ENCODE measurements at regions not wholly inside any gene's neighbourhood (a gene's known extent, or its start where the extent isn't known, plus 50 kb on each side); places are given as distances from the start of the nearest gene placed in this dataset.

GRCh38 chr4:41408859-41409593, 128.9 kb upstream of the LIMCH1 start:
- TF ChIP-seq, protein P1, sequence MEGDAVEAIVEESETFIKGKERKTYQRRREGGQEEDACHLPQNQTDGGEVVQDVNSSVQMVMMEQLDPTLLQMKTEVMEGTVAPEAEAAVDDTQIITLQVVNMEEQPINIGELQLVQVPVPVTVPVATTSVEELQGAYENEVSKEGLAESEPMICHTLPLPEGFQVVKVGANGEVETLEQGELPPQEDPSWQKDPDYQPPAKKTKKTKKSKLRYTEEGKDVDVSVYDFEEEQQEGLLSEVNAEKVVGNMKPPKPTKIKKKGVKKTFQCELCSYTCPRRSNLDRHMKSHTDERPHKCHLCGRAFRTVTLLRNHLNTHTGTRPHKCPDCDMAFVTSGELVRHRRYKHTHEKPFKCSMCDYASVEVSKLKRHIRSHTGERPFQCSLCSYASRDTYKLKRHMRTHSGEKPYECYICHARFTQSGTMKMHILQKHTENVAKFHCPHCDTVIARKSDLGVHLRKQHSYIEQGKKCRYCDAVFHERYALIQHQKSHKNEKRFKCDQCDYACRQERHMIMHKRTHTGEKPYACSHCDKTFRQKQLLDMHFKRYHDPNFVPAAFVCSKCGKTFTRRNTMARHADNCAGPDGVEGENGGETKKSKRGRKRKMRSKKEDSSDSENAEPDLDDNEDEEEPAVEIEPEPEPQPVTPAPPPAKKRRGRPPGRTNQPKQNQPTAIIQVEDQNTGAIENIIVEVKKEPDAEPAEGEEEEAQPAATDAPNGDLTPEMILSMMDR (conservative IDR thresholded peaks at IDR 0.05; ENCODE audit: low read depth, low read length) = no peak
- no peak overlapping the region for H3K4me3 ChIP-seq (ENCODE audit: low read depth, low read length)
- no peak for DNase-seq (ENCODE audit: low read depth)

GRCh38 chr4:41409594-41409895, 128.4 kb upstream of the LIMCH1 start:
- DNase-seq (ENCODE audit: low read depth) = no peak
- TF ChIP-seq, protein P1 (conservative IDR thresholded peaks at IDR 0.05; ENCODE audit: low read depth, low read length) = no peak
- no peak overlapping the region for H3K4me3 ChIP-seq (ENCODE audit: low read depth, low read length)

GRCh38 chr4:41410049-41410448, 127.9 kb upstream of the LIMCH1 start:
- TF ChIP-seq, protein P1 (conservative IDR thresholded peaks at IDR 0.05; ENCODE audit: low read depth, low read length) = no peak
- H3K4me3 ChIP-seq (ENCODE audit: low read depth, low read length) = no peak overlapping the region
- no peak for DNase-seq (ENCODE audit: low read depth)

- no peak overlapping the region for H3K4me3 ChIP-seq (ENCODE audit: low read depth, low read length)
- TF ChIP-seq, protein P1 (conservative IDR thresholded peaks at IDR 0.05; ENCODE audit: low read depth, low read length) = no peak
- no peak for DNase-seq (ENCODE audit: low read depth)
Measured at GRCh38 chr4:41413670-41414411, 124.1 kb upstream of the LIMCH1 start.

DNA sequence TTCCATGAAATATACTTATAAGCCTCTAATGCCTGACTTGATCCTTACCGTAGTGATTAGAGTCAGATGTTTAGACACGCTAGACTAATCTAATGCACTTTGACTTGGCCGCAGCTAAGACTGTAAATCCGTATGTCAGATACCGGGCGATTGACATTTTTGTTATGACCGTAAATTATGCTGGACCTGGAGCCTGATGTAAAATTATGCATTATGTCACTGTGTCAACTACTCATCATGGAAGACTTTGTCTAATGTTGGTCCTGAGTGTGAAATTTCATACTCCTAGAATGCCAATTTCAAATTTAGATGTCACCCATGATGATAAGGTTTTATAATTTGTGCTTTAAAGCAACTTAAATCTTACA, 123.6 kb upstream of the LIMCH1 start:
- H3K4me3 ChIP-seq (ENCODE audit: low read depth, low read length) = no peak overlapping the region
- TF ChIP-seq, protein P1 (conservative IDR thresholded peaks at IDR 0.05; ENCODE audit: low read depth, low read length) = no peak
- DNase-seq (ENCODE audit: low read depth) = no peak

DNA sequence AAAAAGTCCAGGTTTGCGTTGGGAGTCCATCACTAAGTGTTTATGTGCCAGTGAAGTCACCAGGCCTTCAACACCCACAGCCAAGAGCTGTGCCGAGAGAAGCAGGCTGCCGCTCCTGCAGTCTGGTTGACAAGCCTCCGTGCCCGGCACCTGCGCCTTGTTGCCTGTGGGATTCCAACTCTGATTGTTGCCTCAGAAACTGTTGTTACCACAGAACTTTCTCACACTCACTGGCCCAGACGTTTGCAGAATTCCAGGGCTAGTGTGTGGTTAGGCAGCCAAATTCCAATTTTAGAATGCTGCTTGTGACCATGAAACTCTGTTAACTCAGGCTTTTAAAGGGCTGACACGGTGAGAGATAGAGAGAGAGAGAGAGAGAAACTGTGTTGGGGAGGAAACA, 119.5 kb upstream of the LIMCH1 start:
- TF ChIP-seq, protein P1 (conservative IDR thresholded peaks at IDR 0.05; ENCODE audit: low read depth, low read length) = no peak
- no peak overlapping the region for H3K4me3 ChIP-seq (ENCODE audit: low read depth, low read length)
- peak; percentile 80 for DNase-seq (ENCODE audit: low read depth)

- DNase-seq (ENCODE audit: low read depth) = no peak
- TF ChIP-seq, protein P1 (conservative IDR thresholded peaks at IDR 0.05; ENCODE audit: low read depth, low read length) = no peak
- H3K4me3 ChIP-seq (ENCODE audit: low read depth, low read length) = no peak overlapping the region
Measured at GRCh38 chr4:41420541-41420940, 117.4 kb upstream of the LIMCH1 start.
